B cell (primary cell): ENCODE measurements at regions not wholly inside any gene's neighbourhood (a gene's known extent, or its start where the extent isn't known, plus 50 kb on each side); places are given as distances from the start of the nearest gene placed in this dataset.
"Not testable (repeated sequence)": the region's sequence is repeated elsewhere in the genome, so short reads cannot be mapped to it uniquely, and the experiment has no call there.

Source experiments
- CTCF ChIP-seq: fragments of 200-600 bp; IDR thresholded peaks from one replicate; pipeline ENCODE4 v1.8.0; 2022; ENCODE audit warnings: antibody characterized with exemption, mild to moderate bottlenecking
- EZH2 ChIP-seq: IDR thresholded peaks from 2 replicates; pipeline ENCODE4 v1.6.1; 2012; ENCODE audit warnings: borderline replicate concordance, low read depth, mild to moderate bottlenecking, moderate library complexity, low read length; ENCODE audit not compliant: insufficient read depth, poor library complexity, severe bottlenecking

GRCh38 chr11:49780791-49781190 is 171.4 kb upstream of the OR4C13 start:
- not testable (repeated sequence) for TF ChIP-seq CTCF, EZH2
